SK-N-SH (cell line): ENCODE measurements at regions not wholly inside any gene's neighbourhood (a gene's known extent, or its start where the extent isn't known, plus 50 kb on each side); places are given as distances from the start of the nearest gene placed in this dataset.

Experiments
- CTCF ChIP-seq: fragments of 200-600 bp; sonication (generic); IDR thresholded peaks from 2 replicates; pipeline ENCODE4 v1.6.1; 2017; ENCODE audit warnings: antibody characterized with exemption, mild to moderate bottlenecking, moderate library complexity
- EP300 ChIP-seq, 2 experiments: IDR thresholded peaks; 2 replicates each; pipeline versions ENCODE4 v1.4.0 to v1.6.1; 2012; ENCODE audit warnings: borderline replicate concordance in 1 of 2, low read depth in 1 of 2, low read length in 1 of 2
- MXI1 ChIP-seq: IDR thresholded peaks from 2 replicates; pipeline ENCODE4 v1.6.1; 2012; ENCODE audit warnings: mild to moderate bottlenecking, low read depth, low read length, improper control_type of control experiment
- NFIC ChIP-seq: IDR thresholded peaks from 2 replicates; pipeline ENCODE4 v1.4.0; 2012; ENCODE audit warnings: borderline replicate concordance
- REST ChIP-seq: IDR thresholded peaks from 2 replicates; pipeline ENCODE4 v1.6.1; 2012; ENCODE audit warnings: mild to moderate bottlenecking, low read depth, low read length, moderate library complexity
- SMC3 ChIP-seq: IDR thresholded peaks from 2 replicates; pipeline ENCODE4 v1.6.1; 2012; ENCODE audit warnings: low read depth, low read length, improper control_type of control experiment

- TF ChIP-seq MXI1, result no peak
- TF ChIP-seq CTCF, result no peak
- TF ChIP-seq EP300 (IDR thresholded peaks at IDR 0.05; ENCODE audit: borderline replicate concordance in 1 of 2, low read depth in 1 of 2, low read length in 1 of 2), result no peak
- no peak for TF ChIP-seq SMC3
- no peak for TF ChIP-seq REST
- no peak for TF ChIP-seq NFIC
Measured at GRCh38 chr1:182237329-182237728, 154.3 kb downstream of the GLUL start.
